ENCODE measurements at regions not wholly inside any gene's neighbourhood (a gene's known extent, or its start where the extent isn't known, plus 50 kb on each side); places are given as distances from the start of the nearest gene placed in this dataset.

DNA sequence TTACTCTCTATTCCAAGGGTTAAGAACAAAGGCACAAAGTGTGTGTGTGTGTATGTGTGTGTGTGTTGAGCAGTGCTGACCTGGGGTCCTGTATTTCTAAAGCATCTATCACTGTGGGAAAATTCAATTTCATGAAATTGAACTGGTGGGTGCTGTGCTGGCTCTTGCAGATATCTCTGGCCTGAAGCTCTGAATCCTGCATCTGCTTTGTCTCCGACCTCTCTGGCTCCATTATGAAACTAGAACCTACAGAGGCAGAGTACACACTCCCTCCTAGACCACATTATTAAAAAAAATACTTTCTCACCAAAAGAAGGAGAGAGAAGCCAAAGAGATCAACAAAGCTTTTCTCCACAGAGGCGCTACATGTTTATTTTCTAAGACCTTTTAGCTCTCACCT lies 88.4 kb upstream of the PDE4B start:
- TF ChIP-seq POLR2A (IDR thresholded peaks at IDR 0.05): no peak
- TF ChIP-seq, protein P1, sequence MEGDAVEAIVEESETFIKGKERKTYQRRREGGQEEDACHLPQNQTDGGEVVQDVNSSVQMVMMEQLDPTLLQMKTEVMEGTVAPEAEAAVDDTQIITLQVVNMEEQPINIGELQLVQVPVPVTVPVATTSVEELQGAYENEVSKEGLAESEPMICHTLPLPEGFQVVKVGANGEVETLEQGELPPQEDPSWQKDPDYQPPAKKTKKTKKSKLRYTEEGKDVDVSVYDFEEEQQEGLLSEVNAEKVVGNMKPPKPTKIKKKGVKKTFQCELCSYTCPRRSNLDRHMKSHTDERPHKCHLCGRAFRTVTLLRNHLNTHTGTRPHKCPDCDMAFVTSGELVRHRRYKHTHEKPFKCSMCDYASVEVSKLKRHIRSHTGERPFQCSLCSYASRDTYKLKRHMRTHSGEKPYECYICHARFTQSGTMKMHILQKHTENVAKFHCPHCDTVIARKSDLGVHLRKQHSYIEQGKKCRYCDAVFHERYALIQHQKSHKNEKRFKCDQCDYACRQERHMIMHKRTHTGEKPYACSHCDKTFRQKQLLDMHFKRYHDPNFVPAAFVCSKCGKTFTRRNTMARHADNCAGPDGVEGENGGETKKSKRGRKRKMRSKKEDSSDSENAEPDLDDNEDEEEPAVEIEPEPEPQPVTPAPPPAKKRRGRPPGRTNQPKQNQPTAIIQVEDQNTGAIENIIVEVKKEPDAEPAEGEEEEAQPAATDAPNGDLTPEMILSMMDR (IDR thresholded peaks at IDR 0.05): no peak
- no peak overlapping the region for H3K4me3 ChIP-seq (ENCODE audit: low read depth, poor library complexity, severe bottlenecking)
- 82 to 87% methylated on average over 2 of the region's 2 CpGs for WGBS, 2 donors

DNA sequence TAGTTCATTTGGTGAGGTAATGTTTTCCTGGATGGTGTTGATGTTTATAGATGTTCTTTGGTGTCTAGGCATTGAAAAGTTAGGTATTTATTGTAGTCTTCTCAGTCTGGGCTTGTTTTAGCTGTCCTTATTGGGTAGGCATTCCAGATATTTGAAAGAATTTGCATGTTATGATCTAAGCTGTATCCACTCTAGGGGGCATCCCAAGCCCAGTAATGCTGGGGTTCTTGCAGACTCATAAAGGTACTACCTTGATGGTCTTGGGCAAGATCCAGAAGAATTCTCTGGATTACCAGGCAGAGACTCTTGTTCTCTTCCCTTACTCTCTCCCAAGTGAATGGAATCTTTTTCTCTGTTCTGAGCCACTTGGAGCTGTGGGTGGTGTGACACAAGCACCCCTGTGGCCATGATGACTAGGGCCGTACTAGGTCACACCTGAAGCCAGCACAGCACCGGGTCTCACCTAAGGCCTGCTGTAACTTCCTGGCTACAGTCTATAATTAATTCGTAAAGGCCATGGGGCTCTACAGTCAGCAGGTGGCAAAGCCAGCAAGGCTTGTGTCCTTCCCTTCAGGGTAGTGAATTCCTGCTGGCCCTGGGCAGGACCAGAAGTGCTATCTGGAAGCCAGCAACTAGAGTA lies 74.8 kb upstream of the PDE4B start:
- intact Hi-C loops (cut with DNase I; ENCODE audit: low total_unique reads): no loop called here
- no peak overlapping the region for H3K4me3 ChIP-seq (ENCODE audit: low read depth, poor library complexity, severe bottlenecking)
- TF ChIP-seq, protein P1 (IDR thresholded peaks at IDR 0.05): no peak
- TF ChIP-seq POLR2A (IDR thresholded peaks at IDR 0.05): no peak
- DNase-seq (ENCODE audit: low spot score in 2 of 2): no peak
- 71 to 88% methylated on average over 3 of the region's 3 CpGs for WGBS, 2 donors

More for the DNA sequence above, 88.4 kb upstream of the PDE4B start:
- DNase-seq (ENCODE audit: low spot score in 2 of 2): no peak
- intact Hi-C loops (cut with DNase I; ENCODE audit: low total_unique reads): no loop called here

DNA sequence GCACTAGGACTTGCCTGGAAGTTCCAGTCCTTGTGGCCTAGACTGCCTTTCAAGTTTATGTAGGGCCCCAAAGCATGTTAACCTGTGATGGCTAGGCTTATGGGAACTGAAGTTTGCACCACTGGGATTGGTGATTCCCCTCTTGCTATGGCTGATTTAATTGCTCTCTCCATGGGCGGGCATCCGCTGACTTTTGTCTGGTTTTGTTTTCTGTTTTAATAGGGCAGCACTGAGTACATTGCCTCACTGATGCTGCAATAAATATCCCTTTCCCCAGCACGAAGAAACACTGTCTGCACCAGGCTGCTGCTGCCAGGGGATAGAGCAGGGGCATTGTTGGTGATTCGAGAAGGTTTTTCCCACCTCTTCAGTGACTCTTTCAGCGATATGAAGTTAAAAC lies 73.3 kb upstream of the PDE4B start:
- H3K4me3 ChIP-seq (ENCODE audit: low read depth, poor library complexity, severe bottlenecking): no peak overlapping the region
- DNase-seq (ENCODE audit: low spot score in 2 of 2): no peak
- TF ChIP-seq POLR2A (IDR thresholded peaks at IDR 0.05): no peak
- TF ChIP-seq, protein P1 (IDR thresholded peaks at IDR 0.05): no peak
- intact Hi-C loops (cut with DNase I; ENCODE audit: low total_unique reads): no loop called here
- 81 to 87% methylated on average over 5 of the region's 5 CpGs for WGBS, 2 donors

DNA sequence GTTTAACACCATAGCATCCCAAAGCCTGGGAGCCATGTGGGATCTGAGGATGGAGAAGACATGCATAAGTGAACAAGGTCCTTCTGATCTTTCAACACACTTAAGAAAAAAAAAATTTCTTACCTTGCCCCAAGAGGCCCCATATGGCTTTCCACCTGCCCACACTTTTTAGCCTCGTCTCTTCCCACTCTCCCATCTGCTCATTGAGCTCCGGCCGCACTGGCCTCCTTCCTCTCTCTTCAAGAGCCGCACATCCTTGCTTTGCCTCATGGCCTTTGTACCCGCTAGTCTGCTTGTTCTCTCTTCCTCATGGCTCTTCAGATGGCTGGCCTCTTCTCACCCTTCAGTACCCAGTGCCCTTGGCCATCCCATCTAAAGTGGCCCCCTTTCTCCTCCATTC lies 70.2 kb upstream of the PDE4B start:
- TF ChIP-seq, protein P1 (IDR thresholded peaks at IDR 0.05): no peak
- TF ChIP-seq POLR2A (IDR thresholded peaks at IDR 0.05): no peak
- no peak overlapping the region for H3K4me3 ChIP-seq (ENCODE audit: low read depth, poor library complexity, severe bottlenecking)
- no peak for DNase-seq (ENCODE audit: low spot score in 2 of 2)
- intact Hi-C loops (cut with DNase I; ENCODE audit: low total_unique reads): no loop called here
- 92% methylated on average over 5 of the region's 5 CpGs for WGBS, 2 donors

DNA sequence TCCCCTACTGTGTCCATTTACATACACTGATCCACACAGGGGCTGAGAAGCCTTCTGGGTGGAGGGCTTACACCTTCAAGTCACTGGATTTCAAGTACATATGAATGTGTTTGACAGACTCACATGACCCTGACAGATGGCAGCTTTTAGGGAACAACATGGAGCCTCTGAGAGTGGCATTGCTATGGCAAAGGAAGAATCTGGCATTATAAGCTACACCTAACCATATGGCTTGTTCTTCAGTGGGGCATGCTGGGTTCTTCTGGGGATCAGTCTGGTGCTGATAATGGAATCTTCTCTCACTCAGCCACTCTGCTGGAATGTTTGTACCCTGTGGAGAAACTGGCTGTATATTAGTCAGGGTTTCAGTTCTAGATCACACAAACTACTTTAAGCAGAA lies 68.5 kb upstream of the PDE4B start:
- intact Hi-C loops (cut with DNase I; ENCODE audit: low total_unique reads): no loop called here
- no peak overlapping the region for H3K4me3 ChIP-seq (ENCODE audit: low read depth, poor library complexity, severe bottlenecking)
- TF ChIP-seq, protein P1 (IDR thresholded peaks at IDR 0.05): no peak
- no peak for TF ChIP-seq POLR2A (IDR thresholded peaks at IDR 0.05)
- DNase-seq (ENCODE audit: low spot score in 2 of 2): no peak

DNA sequence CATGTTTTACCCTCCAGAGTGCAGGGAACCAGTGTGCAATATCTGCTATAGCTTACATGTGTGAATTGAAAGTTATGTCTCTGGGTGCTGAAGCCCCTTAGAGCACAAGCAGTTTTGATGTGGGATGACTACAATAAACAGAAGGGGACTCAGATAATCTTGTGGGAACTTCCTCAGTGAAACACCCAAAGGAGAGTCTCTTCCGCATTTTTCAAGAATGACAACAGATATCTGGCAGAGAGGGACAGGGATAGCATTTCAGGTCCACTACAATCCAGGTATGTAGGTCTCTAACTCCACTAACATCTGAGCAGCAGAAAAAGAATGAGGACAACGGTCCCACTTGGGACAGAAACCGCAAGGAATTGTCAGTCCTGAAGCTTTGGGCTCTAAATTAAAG lies 67.6 kb upstream of the PDE4B start:
- WGBS, 2 donors: 82 to 87% methylated on average over 3 of the region's 3 CpGs
- intact Hi-C loops (cut with DNase I; ENCODE audit: low total_unique reads): no loop called here
- no peak overlapping the region for H3K4me3 ChIP-seq (ENCODE audit: low read depth, poor library complexity, severe bottlenecking)
- TF ChIP-seq, protein P1 (IDR thresholded peaks at IDR 0.05): no peak
- DNase-seq (ENCODE audit: low spot score in 2 of 2): no peak

Measured in lower leg skin (tissue), 4 donors.